ENCODE measurements at regions not wholly inside any gene's neighbourhood (a gene's known extent, or its start where the extent isn't known, plus 50 kb on each side); places are given as distances from the start of the nearest gene placed in this dataset.

DNA sequence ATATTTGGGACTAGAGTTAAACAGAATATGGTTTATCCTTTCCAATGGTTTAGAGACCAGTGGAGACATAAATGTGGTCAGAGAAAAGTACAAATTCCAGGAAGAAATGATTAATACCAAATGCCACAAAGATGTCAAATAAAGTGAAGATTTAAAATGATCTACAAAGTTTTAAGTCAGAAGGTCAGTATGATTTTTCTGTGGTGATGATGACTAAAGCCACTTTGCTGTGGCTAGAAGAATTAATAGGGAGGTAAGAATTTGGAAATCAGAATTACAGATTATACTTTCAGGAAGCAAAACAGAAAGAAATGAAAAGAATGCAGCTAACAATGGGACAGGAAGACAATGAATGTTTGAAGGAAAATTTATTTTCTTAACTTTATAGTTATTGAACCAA is 91.5 kb upstream of the CDH7 start:
- TF ChIP-seq ISL1 (CRISPR knock-in tag; IDR thresholded peaks at IDR 0.05) = no peak
- TF ChIP-seq TCF4 (CRISPR knock-in tag; IDR thresholded peaks at IDR 0.05; ENCODE audit: borderline replicate concordance) = no peak
- no peak for TF ChIP-seq TOX (CRISPR knock-in tag; IDR thresholded peaks at IDR 0.05; ENCODE audit: borderline replicate concordance)
- TF ChIP-seq, protein P1, sequence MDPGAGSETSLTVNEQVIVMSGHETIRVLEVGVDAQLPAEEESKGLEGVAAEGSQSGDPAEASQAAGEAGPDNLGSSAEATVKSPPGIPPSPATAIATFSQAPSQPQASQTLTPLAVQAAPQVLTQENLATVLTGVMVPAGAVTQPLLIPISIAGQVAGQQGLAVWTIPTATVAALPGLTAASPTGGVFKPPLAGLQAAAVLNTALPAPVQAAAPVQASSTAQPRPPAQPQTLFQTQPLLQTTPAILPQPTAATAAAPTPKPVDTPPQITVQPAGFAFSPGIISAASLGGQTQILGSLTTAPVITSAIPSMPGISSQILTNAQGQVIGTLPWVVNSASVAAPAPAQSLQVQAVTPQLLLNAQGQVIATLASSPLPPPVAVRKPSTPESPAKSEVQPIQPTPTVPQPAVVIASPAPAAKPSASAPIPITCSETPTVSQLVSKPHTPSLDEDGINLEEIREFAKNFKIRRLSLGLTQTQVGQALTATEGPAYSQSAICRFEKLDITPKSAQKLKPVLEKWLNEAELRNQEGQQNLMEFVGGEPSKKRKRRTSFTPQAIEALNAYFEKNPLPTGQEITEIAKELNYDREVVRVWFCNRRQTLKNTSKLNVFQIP (CRISPR knock-in tag; IDR thresholded peaks at IDR 0.05; ENCODE audit: borderline replicate concordance, low read depth) = no peak
- TF ChIP-seq GLIS3 (CRISPR knock-in tag; IDR thresholded peaks at IDR 0.05) = no peak
- no peak for TF ChIP-seq BACH2 (CRISPR knock-in tag; IDR thresholded peaks at IDR 0.05; ENCODE audit: borderline replicate concordance)
- TF ChIP-seq ZNF8 (CRISPR knock-in tag; IDR thresholded peaks at IDR 0.05) = no peak
- no peak for TF ChIP-seq ZNF565 (CRISPR knock-in tag; conservative IDR thresholded peaks at IDR 0.05; ENCODE audit: low read depth)
- TF ChIP-seq, protein P2, sequence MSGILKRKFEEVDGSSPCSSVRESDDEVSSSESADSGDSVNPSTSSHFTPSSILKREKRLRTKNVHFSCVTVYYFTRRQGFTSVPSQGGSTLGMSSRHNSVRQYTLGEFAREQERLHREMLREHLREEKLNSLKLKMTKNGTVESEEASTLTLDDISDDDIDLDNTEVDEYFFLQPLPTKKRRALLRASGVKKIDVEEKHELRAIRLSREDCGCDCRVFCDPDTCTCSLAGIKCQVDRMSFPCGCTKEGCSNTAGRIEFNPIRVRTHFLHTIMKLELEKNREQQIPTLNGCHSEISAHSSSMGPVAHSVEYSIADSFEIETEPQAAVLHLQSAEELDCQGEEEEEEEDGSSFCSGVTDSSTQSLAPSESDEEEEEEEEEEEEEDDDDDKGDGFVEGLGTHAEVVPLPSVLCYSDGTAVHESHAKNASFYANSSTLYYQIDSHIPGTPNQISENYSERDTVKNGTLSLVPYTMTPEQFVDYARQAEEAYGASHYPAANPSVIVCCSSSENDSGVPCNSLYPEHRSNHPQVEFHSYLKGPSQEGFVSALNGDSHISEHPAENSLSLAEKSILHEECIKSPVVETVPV (CRISPR knock-in tag; IDR thresholded peaks at IDR 0.05) = no peak
- no peak for TF ChIP-seq ZC3H10 (CRISPR knock-in tag; IDR thresholded peaks at IDR 0.05)
- TF ChIP-seq, protein P3, sequence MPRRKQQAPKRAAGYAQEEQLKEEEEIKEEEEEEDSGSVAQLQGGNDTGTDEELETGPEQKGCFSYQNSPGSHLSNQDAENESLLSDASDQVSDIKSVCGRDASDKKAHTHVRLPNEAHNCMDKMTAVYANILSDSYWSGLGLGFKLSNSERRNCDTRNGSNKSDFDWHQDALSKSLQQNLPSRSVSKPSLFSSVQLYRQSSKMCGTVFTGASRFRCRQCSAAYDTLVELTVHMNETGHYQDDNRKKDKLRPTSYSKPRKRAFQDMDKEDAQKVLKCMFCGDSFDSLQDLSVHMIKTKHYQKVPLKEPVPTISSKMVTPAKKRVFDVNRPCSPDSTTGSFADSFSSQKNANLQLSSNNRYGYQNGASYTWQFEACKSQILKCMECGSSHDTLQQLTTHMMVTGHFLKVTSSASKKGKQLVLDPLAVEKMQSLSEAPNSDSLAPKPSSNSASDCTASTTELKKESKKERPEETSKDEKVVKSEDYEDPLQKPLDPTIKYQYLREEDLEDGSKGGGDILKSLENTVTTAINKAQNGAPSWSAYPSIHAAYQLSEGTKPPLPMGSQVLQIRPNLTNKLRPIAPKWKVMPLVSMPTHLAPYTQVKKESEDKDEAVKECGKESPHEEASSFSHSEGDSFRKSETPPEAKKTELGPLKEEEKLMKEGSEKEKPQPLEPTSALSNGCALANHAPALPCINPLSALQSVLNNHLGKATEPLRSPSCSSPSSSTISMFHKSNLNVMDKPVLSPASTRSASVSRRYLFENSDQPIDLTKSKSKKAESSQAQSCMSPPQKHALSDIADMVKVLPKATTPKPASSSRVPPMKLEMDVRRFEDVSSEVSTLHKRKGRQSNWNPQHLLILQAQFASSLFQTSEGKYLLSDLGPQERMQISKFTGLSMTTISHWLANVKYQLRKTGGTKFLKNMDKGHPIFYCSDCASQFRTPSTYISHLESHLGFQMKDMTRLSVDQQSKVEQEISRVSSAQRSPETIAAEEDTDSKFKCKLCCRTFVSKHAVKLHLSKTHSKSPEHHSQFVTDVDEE (CRISPR knock-in tag; IDR thresholded peaks at IDR 0.05) = no peak
- TF ChIP-seq, protein P4, sequence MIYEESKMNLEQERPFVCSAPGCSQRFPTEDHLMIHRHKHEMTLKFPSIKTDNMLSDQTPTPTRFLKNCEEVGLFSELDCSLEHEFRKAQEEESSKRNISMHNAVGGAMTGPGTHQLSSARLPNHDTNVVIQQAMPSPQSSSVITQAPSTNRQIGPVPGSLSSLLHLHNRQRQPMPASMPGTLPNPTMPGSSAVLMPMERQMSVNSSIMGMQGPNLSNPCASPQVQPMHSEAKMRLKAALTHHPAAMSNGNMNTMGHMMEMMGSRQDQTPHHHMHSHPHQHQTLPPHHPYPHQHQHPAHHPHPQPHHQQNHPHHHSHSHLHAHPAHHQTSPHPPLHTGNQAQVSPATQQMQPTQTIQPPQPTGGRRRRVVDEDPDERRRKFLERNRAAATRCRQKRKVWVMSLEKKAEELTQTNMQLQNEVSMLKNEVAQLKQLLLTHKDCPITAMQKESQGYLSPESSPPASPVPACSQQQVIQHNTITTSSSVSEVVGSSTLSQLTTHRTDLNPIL (CRISPR knock-in tag; IDR thresholded peaks at IDR 0.05; ENCODE audit: low read depth) = no peak
- no peak for TF ChIP-seq ZFP3 (CRISPR knock-in tag; IDR thresholded peaks at IDR 0.05)
- TF ChIP-seq SNAI2 (CRISPR knock-in tag; IDR thresholded peaks at IDR 0.05) = no peak
- no peak for TF ChIP-seq CSDC2 (CRISPR knock-in tag; IDR thresholded peaks at IDR 0.05)
- ATAC-seq = no peak

DNA sequence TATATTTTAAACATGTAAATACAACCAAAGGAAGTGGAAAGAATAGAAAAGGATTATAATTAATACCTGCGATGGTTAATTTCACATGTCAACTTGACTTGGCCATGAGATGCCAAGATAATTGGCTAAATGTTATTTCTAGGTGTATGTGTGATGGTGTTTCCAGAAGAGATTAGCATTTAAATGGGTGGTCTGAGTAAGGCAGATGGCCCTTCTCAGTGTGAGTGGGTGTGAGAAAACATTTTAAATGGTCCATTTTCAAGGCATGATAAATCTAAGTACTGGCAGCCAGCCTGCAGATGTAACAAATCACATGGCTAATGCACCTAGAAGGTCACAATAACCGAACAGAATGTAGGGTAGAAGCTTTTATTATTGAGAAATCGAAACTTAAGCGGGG is 99.6 kb upstream of the CDH7 start:
- TF ChIP-seq ZNF8 (CRISPR knock-in tag; IDR thresholded peaks at IDR 0.05) (no peak), ARNTL (CRISPR knock-in tag; IDR thresholded peaks at IDR 0.05; ENCODE audit: borderline replicate concordance, low read depth) (no peak), CSDC2 (CRISPR knock-in tag; IDR thresholded peaks at IDR 0.05) (no peak), TOX (CRISPR knock-in tag; IDR thresholded peaks at IDR 0.05; ENCODE audit: borderline replicate concordance) (no peak), ISL1 (CRISPR knock-in tag; IDR thresholded peaks at IDR 0.05) (no peak), GLIS3 (CRISPR knock-in tag; IDR thresholded peaks at IDR 0.05) (no peak)

DNA sequence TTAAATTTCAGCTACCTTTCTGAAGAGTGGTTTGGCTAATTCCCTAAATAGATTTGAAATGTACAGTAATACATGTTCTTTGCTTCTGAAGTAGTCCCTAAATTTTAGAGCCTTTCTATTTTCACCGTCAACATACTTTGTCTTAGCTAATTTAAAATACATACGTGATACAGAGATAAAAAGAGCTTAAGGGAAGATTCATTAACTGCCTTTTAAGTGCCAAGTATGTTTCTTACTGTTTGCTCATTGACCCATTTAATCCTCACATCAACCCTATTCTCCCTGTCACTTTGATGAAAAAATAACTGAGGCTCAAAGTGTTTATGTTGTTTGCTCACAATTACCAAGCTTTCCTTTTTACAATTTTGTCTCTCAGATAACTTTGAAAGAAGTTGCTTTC is 118.6 kb upstream of the CDH7 start:
- ATAC-seq = no peak

More for the DNA sequence above, 99.6 kb upstream of the CDH7 start:
- no peak for ATAC-seq

More for the DNA sequence above, 118.6 kb upstream of the CDH7 start:
- TF ChIP-seq, protein P4 (CRISPR knock-in tag; IDR thresholded peaks at IDR 0.05; ENCODE audit: low read depth) = no peak
- TF ChIP-seq RARB (CRISPR knock-in tag; IDR thresholded peaks at IDR 0.05) (no peak), PPARA (CRISPR knock-in tag; IDR thresholded peaks at IDR 0.05; ENCODE audit: borderline replicate concordance) (no peak), ZFP30 (CRISPR knock-in tag; IDR thresholded peaks at IDR 0.05) (no peak), TOX (CRISPR knock-in tag; IDR thresholded peaks at IDR 0.05; ENCODE audit: borderline replicate concordance) (no peak), CSDC2 (CRISPR knock-in tag; IDR thresholded peaks at IDR 0.05) (no peak), BACH2 (CRISPR knock-in tag; IDR thresholded peaks at IDR 0.05; ENCODE audit: borderline replicate concordance) (no peak), ISL1 (CRISPR knock-in tag; IDR thresholded peaks at IDR 0.05) (no peak), ZNF565 (CRISPR knock-in tag; conservative IDR thresholded peaks at IDR 0.05; ENCODE audit: low read depth) (no peak), ZNF70 (CRISPR knock-in tag; IDR thresholded peaks at IDR 0.05) (no peak), ZC3H10 (CRISPR knock-in tag; IDR thresholded peaks at IDR 0.05) (no peak), ESRRG (CRISPR knock-in tag; IDR thresholded peaks at IDR 0.05) (no peak)
- TF ChIP-seq, protein P3 (CRISPR knock-in tag; IDR thresholded peaks at IDR 0.05) = no peak
- TF ChIP-seq, protein P1 (CRISPR knock-in tag; IDR thresholded peaks at IDR 0.05; ENCODE audit: borderline replicate concordance, low read depth) = no peak
